NCI-H2227 (cell line): ENCODE measurements at regions not wholly inside any gene's neighbourhood (a gene's known extent, or its start where the extent isn't known, plus 50 kb on each side); places are given as distances from the start of the nearest gene placed in this dataset.
"Not testable (repeated sequence)": the region's sequence is repeated elsewhere in the genome, so short reads cannot be mapped to it uniquely, and the experiment has no call there.

ENCODE experiments used
- DNase-seq: peaks from one replicate; lab custom pipeline; 2025; ENCODE audit not compliant: unreplicated experiment; lab: John Stamatoyannopoulos, UW

DNA sequence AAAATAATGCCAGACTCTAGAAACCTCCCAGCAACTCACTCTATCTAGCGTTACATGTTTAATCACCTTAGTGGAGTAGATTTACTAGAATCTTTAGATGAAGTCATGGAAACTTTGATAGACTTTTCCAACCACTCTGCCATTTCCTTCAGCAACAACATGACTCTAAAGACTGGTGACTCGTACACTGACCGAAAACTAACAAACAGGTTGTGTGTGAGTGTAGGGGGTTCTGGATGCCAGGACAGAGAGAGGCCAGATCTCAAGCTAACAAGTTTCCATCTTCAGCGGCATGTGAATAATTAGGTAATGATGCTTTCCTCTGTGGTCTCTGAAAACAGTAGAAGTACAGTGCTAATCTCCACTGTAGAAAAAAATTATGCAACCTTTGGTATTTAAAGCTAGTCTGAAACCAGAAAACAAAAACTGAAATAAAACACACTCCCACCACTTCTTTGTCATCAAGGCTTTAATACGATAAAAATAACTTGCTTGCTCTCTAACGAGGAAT is 286.4 kb downstream of the PRDM5 start:
- no peak for DNase-seq

DNA sequence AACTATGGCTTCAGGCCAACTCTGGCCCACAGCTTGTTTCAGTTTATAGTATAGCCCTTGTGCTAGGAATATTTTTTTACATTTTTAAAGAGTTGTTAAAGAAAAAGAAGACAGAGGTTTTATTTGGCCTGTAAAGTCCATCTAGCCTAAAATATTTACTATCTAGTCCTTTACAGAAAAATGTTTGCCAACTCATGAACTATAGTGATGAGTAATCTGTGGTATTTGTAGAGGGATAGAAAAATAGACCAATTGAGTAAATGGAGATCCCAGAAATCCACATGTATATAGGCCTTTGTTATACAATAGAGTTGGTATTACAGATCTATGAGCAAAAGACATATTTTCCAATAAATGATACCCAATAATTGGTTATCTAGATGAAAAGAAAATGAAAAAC is 288.7 kb downstream of the PRDM5 start:
- DNase-seq = no peak

GRCh38 chr4:120630427-120630826 is 292.1 kb downstream of the PRDM5 start:
- no peak for DNase-seq

DNA sequence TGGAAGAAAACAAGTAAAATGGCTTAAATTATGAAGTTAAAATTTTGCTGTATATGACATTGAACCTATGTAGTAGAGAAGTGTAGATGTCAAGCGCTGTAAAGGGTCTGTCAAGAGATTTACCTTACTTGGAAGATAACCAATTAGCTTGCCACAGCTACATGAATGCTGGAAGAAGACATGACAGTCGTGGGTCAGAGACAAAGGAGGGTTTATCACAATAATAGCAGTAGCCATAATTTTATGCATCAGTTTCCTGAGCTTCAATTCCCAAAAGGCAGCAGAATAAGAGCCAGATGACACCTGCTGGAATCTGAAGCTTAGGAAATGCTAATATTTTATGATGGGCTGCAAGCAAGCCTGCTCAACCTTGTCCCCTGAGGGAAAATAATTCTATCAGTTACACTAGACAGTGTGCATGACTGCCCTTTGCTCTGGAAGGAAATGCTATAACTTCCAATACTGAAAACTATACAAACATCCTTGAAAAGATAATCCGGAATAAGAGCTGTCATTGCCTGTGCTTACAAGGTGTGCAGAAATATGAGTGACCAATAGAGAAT is 292.9 kb downstream of the PRDM5 start:
- DNase-seq = no peak

GRCh38 chr4:120622601-120623000 is 299.9 kb downstream of the PRDM5 start:
- DNase-seq = no peak

- no peak for DNase-seq
Observed at GRCh38 chr4:120617171-120617570, 305.4 kb downstream of the PRDM5 start.

- DNase-seq = no peak
Observed at GRCh38 chr4:120616041-120616440, 306.5 kb downstream of the PRDM5 start.

DNA sequence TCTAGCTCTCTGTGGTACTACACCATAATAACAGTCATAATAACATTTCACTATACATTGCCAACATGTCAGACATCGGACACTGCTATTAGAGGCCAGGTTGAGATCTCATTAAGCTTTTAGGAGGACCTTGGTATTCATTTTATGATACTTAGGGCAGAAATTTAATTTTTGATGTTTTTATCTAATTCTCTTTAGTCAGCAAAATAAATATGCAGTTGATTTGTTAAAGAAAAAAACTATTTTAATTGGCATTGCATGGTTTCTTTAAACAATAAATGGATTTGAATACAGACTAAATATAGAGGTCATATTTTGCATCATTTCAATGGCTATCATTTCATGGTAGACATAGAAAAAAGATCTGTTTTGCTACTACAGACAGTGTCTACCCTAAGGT is 308.7 kb downstream of the PRDM5 start:
- DNase-seq = no peak

DNA sequence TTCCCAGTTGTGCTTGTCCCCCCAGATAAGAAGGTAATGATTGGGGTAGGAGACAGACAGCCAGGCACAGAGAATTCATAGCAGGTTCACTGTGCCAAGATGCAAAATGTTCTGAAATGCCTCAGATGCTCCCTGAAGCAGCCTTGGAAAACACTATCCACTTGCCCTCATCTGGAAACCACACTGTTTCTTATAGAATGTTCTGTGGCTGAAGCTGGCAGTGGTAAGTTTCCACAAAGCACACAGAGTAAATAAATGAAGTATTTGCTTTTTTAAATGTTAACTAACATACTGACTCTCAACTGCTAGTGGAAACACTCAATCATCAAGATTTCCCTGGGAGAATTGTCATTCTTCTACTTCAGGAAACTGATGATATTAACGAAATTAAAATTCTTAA is 311.4 kb downstream of the PRDM5 start:
- DNase-seq = no peak

GRCh38 chr4:120591038-120591437 is 331.5 kb downstream of the PRDM5 start:
- no peak for DNase-seq

DNA sequence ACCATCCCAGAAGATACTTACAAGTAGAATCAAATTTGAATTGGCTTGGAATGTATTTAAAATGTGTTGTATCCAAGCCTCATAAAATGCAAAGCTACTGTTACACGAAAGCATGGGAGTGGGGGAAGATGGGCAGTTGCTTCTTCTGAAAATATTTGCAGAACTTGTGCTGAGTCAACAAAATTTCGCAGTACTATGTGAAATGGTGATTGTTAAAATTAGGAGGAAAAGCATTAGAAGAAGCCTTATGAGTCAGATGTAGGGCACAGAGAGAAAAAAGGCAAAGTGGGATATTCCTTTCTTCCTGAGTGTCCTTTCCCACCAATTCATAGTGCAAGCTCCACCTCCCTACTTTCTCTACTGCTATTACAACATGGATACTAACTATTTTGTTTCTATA is 332.7 kb downstream of the PRDM5 start:
- no peak for DNase-seq

DNA sequence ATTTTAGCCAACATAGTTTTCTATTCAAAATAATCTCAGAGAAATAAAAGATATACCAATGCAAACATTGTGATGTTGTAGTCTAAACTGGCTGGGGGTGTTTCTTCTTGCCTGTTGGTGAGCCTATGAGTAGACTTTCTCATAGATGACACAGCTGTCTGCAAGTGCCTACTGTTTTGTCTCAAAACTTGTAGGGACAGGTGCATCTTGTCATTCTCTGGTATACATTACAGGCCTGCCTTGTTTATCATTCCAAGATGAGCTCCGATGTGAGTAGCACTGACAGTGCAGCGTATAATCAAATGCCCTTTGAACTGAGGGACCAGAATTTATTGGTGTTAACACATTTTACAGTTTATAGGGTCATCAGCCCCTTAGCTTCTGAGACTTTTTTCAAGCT is 353.8 kb downstream of the PRDM5 start:
- DNase-seq = no peak

- no peak for DNase-seq
Observed at GRCh38 chr4:120561648-120562047, 360.9 kb downstream of the PRDM5 start.

GRCh38 chr4:120557372-120557771 is 365.2 kb downstream of the PRDM5 start:
- no peak for DNase-seq

GRCh38 chr4:120555058-120555457 is 367.5 kb downstream of the PRDM5 start:
- no peak for DNase-seq

DNA sequence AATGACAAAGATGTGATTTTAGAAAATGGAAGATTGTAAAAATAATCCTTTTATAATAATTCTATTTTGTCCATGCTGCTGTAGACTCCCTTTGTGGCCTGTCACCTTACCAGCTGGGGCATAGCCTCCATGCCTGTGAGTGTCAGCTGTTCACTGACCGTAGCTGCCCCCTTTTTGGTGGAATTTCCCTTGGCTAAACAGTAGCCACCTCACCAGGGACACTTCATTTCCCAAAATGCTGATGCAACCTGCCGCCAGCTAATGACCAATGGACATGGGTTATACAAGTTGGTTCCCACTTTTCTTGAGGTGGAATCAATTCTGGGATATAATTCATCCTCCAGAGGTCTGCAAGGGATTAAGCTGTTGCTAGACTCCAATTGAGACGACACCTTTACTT is 368.4 kb downstream of the PRDM5 start:
- no peak for DNase-seq

DNA sequence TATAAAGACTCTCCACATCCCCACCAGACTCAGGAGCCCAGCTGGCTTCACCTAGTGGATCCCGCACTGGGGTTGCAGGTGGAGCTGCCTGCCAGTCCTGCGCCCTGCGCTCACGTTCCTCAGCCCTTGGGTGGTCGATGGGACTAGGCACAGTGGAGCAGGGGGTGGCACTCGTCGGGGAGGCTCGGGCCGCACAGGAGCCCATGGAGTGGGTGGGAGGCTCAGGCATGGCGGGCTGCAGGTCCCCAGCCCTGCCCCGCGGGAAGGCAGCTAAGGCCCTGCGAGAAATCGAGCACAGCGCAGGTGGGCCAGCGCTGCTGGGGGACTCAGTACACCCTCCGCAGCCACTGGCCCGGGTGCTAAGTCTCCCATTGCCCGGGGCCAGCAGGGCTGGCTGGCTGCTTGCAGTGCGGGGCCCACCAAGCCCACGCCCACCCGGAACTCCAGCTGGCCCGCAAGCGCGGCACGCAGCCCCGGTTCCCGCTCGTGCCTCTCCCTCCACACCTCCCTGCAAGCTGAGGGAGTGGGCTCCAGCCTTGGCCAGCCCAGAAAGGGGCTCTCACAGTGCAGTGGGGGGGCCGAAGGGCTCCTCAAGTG is 371.8 kb downstream of the PRDM5 start:
- DNase-seq = not testable (repeated sequence)

DNA sequence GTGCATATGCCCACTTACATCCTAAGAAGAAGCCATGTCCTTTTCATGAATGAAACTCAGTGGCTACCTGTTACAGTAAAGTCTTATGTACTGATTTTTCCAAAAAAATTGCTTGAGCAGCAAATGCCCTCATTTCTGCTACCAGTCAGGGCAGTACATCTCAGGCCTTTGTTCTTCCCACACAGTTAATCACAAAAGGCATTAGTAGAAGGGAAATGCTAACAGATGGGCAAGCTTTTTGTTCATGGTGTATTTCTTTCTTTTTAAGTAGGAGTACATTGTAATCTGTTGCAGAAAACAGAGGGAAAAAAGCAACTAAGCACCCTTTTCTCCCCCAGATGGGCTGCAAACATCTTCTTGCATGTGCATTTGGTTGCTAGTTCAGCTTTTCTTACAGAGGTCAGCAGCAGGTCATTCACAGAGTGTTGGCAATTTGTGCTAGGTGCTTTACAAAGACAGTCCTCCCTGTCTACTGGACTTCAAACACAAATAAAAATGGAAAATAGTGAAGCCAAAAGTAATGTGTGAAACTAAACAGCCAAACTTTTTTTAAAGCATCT is 373.4 kb downstream of the PRDM5 start:
- DNase-seq = no peak

DNA sequence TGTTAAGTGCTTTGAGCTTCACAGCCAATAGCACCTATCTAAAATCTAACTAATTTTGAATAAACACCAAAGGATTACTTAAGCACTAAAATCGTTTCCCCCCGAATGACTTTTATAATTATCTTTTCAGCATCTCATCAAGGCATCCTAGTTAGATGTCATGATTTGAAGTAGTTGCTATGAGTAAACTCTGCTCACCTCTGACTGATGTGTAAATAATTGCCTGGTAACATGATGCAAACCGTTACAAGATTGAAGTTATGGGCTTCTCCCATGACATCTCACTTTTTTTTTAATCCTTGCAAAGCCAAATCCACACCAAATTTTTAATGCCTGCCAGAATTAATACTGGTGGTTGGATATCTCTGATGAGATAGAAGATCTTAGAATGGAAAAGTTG is 377.1 kb downstream of the PRDM5 start:
- DNase-seq = no peak

- DNase-seq = no peak
Observed at GRCh38 chr4:120544838-120545237, 377.7 kb downstream of the PRDM5 start.

DNA sequence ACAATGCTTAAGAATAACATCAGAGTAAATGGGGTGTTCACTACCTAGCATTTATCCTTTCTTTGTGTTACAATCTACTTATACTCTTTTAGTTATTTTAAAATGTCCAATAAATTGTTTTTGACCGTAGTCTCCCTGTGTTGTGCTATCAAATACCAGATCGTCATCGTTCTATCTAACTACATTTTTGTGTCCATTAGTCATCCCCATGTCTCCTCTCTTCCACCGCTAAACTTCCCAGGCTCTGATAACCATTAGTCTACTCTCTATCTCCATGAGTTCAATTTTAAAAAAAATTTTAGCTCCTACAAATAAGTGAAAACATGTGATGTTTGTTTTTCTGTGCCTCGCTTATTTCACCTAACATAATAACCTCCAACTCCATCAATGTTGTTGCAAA is 381.9 kb downstream of the PRDM5 start:
- no peak for DNase-seq

- DNase-seq = no peak
Observed at GRCh38 chr4:120536884-120537283, 385.6 kb downstream of the PRDM5 start.

DNA sequence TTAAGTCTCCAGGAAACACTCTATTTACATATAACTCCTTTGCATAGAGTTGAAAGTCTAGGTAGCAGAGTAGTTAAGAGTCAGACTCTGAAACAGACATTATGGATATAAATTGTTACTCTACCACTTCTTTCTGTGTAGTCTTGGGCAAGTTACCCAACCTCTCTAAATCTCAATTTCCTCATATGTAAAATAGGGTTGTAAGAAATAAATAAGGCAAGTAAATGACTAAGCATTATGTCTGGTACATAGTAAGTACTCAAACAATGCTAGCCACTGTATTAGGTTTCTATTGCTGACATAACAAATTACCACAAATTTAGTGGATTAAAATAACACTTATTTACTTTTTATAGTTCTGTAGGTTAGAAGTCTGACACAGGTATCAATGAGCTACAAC is 394.1 kb downstream of the PRDM5 start:
- no peak for DNase-seq
